SK-N-SH treated with all-trans-retinoic acid at 6 μM for 48 hours (cell line): ENCODE measurements at regions not wholly inside any gene's neighbourhood (a gene's known extent, or its start where the extent isn't known, plus 50 kb on each side); places are given as distances from the start of the nearest gene placed in this dataset.

Experiments used
- ATAC-seq: fragments of 200-7000 bp; cut with Tn5 transposase; 3 replicates; pipeline ENCODE4 v1.9.1; 2020; ENCODE audit warnings: mild to moderate bottlenecking, moderate library complexity
- ARNTL ChIP-seq: fragments of 450-650 bp; formaldehyde crosslinking; IDR thresholded peaks from 2 replicates; pipeline ENCODE4 v1.5.0; 2020; ENCODE audit warnings: low read depth, mild to moderate bottlenecking, moderate library complexity, borderline replicate concordance
- BACH2 ChIP-seq: fragments of 250-450 bp; sonication (Bioruptor Pico); IDR thresholded peaks from 2 replicates; pipeline ENCODE4 v1.9.0; 2021; ENCODE audit warnings: mild to moderate bottlenecking, borderline replicate concordance
- ESRRG ChIP-seq: fragments of 250-450 bp; sonication (Bioruptor Pico); IDR thresholded peaks from 2 replicates; pipeline ENCODE4 v1.6.1; 2021; ENCODE audit warnings: mild to moderate bottlenecking
- GLIS3 ChIP-seq: fragments of 250-450 bp; sonication (Bioruptor Pico); IDR thresholded peaks from 2 replicates; pipeline ENCODE4 v1.5.0; 2020; ENCODE audit warnings: mild to moderate bottlenecking, moderate library complexity
- ISL1 ChIP-seq: fragments of 250-450 bp; sonication (Bioruptor Pico); IDR thresholded peaks from 2 replicates; pipeline ENCODE4 v2.1.2; 2022; ENCODE audit warnings: mild to moderate bottlenecking, moderate library complexity
- OSR1 ChIP-seq: fragments of 250-450 bp; sonication (Bioruptor Pico); IDR thresholded peaks from 2 replicates; pipeline ENCODE4 v1.8.0; 2022; ENCODE audit warnings: moderate library complexity, mild to moderate bottlenecking, inconsistent platforms
- POU6F1 ChIP-seq: fragments of 250-450 bp; sonication (Bioruptor Pico); IDR thresholded peaks from 2 replicates; pipeline ENCODE4 v1.8.0; 2021; ENCODE audit warnings: low read depth, mild to moderate bottlenecking, moderate library complexity, borderline replicate concordance
- PPARA ChIP-seq: fragments of 250-450 bp; sonication (Bioruptor Pico); IDR thresholded peaks from 2 replicates; pipeline ENCODE4 v1.5.0; 2020; ENCODE audit warnings: mild to moderate bottlenecking, borderline replicate concordance
- RARB ChIP-seq: fragments of 250-450 bp; sonication (Bioruptor Pico); IDR thresholded peaks from 2 replicates; pipeline ENCODE4 v1.8.0; 2021; ENCODE audit warnings: mild to moderate bottlenecking, moderate library complexity
- TCF4 ChIP-seq: fragments of 250-450 bp; sonication (Bioruptor Pico); IDR thresholded peaks from 2 replicates; pipeline ENCODE4 v1.8.0; 2021; ENCODE audit warnings: mild to moderate bottlenecking, moderate library complexity, borderline replicate concordance
- ZC3H10 ChIP-seq: fragments of 250-450 bp; sonication (Bioruptor Pico); IDR thresholded peaks from 2 replicates; pipeline ENCODE4 v1.5.1; 2021; ENCODE audit warnings: mild to moderate bottlenecking, moderate library complexity
- ZFP30 ChIP-seq: fragments of 450-650 bp; formaldehyde crosslinking; IDR thresholded peaks from 2 replicates; pipeline ENCODE4 v1.5.0; 2022; ENCODE audit warnings: mild to moderate bottlenecking, moderate library complexity
- ZNF565 ChIP-seq: fragments of 450-650 bp; formaldehyde crosslinking; conservative IDR thresholded peaks from 2 replicates; pipeline ENCODE4 v1.5.0; 2020; ENCODE audit warnings: low read depth, mild to moderate bottlenecking, moderate library complexity
- ZNF70 ChIP-seq: fragments of 450-650 bp; formaldehyde crosslinking; IDR thresholded peaks from 2 replicates; pipeline ENCODE4 v1.5.0; 2020; ENCODE audit warnings: mild to moderate bottlenecking, moderate library complexity
- ZNF8 ChIP-seq: fragments of 450-650 bp; formaldehyde crosslinking; IDR thresholded peaks from 2 replicates; pipeline ENCODE4 v1.5.0; 2020; ENCODE audit warnings: mild to moderate bottlenecking, moderate library complexity
- TF ChIP-seq, protein P1 (sequence below): fragments of 250-450 bp; sonication (Bioruptor Pico); IDR thresholded peaks from 2 replicates; pipeline ENCODE4 v1.5.0; 2020; ENCODE audit warnings: mild to moderate bottlenecking, moderate library complexity
- TF ChIP-seq, protein P2 (sequence below): fragments of 250-450 bp; sonication (Bioruptor Pico); IDR thresholded peaks from 2 replicates; pipeline ENCODE4 v1.5.1; 2021; ENCODE audit warnings: mild to moderate bottlenecking, moderate library complexity

DNA sequence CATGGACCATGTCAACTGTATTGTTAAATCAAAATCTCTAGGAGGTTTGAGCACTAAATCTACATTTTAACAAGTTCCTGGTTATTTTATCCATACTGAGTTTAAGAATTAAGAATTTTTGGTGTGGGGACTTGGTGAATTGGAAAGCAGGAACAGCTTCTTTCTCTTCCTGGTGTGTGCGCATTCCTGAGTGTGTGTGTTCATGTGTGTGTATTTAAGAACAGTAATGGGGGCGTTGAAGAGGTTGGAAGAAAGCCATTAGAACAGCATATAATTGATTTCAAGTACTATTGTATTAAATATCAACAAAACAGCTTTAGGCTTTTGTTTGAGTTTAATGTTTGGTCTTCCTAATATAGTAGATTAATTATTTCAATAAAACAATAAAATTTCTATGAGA is 801.3 kb upstream of the ID2 start:
- TF ChIP-seq ARNTL (CRISPR knock-in tag) = no peak
- no peak for TF ChIP-seq ZNF70 (CRISPR knock-in tag)
- TF ChIP-seq PPARA (CRISPR knock-in tag) = no peak
- TF ChIP-seq ZNF565 (CRISPR knock-in tag) = no peak
- TF ChIP-seq, protein P1, sequence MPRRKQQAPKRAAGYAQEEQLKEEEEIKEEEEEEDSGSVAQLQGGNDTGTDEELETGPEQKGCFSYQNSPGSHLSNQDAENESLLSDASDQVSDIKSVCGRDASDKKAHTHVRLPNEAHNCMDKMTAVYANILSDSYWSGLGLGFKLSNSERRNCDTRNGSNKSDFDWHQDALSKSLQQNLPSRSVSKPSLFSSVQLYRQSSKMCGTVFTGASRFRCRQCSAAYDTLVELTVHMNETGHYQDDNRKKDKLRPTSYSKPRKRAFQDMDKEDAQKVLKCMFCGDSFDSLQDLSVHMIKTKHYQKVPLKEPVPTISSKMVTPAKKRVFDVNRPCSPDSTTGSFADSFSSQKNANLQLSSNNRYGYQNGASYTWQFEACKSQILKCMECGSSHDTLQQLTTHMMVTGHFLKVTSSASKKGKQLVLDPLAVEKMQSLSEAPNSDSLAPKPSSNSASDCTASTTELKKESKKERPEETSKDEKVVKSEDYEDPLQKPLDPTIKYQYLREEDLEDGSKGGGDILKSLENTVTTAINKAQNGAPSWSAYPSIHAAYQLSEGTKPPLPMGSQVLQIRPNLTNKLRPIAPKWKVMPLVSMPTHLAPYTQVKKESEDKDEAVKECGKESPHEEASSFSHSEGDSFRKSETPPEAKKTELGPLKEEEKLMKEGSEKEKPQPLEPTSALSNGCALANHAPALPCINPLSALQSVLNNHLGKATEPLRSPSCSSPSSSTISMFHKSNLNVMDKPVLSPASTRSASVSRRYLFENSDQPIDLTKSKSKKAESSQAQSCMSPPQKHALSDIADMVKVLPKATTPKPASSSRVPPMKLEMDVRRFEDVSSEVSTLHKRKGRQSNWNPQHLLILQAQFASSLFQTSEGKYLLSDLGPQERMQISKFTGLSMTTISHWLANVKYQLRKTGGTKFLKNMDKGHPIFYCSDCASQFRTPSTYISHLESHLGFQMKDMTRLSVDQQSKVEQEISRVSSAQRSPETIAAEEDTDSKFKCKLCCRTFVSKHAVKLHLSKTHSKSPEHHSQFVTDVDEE (CRISPR knock-in tag) = no peak
- no peak for TF ChIP-seq RARB (CRISPR knock-in tag)
- TF ChIP-seq, all 23 proteins: peak for 0
- no peak for ATAC-seq

GRCh38 chr2:7881063-7881462 is 800.8 kb upstream of the ID2 start:
- no peak for TF ChIP-seq ZNF70 (CRISPR knock-in tag)
- no peak for TF ChIP-seq BACH2 (CRISPR knock-in tag)
- TF ChIP-seq, protein P1 (CRISPR knock-in tag) = no peak
- TF ChIP-seq RARB (CRISPR knock-in tag) = no peak
- TF ChIP-seq ISL1 (CRISPR knock-in tag) = no peak
- no peak for TF ChIP-seq ARNTL (CRISPR knock-in tag)
- peak; percentile 70 for ATAC-seq

DNA sequence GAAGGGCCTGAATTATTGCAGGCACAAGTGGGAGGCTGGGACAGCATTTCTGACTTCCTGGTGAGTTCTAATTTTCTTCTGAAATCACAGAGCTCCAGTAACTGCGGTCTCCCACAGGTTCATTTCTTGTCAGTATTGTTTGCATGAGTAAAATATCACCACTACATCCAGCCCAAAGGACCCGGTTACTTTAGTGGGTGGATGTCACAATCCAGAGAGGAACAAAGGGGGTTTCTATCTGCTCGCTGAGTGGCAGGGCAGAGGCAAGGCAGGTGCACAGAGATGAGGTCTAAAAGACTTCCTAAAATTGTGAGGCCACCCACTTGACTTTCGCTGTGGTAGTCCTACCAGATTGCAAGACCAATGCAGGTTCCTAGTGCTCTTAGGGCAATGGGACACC is 800.4 kb upstream of the ID2 start:
- TF ChIP-seq TCF4 (CRISPR knock-in tag) = no peak
- TF ChIP-seq, protein P1 (CRISPR knock-in tag) = no peak
- TF ChIP-seq RARB (CRISPR knock-in tag) = no peak
- no peak for TF ChIP-seq ARNTL (CRISPR knock-in tag)
- TF ChIP-seq ZFP30 (CRISPR knock-in tag) = no peak
- no peak for TF ChIP-seq ZNF70 (CRISPR knock-in tag)
- TF ChIP-seq, protein P2, sequence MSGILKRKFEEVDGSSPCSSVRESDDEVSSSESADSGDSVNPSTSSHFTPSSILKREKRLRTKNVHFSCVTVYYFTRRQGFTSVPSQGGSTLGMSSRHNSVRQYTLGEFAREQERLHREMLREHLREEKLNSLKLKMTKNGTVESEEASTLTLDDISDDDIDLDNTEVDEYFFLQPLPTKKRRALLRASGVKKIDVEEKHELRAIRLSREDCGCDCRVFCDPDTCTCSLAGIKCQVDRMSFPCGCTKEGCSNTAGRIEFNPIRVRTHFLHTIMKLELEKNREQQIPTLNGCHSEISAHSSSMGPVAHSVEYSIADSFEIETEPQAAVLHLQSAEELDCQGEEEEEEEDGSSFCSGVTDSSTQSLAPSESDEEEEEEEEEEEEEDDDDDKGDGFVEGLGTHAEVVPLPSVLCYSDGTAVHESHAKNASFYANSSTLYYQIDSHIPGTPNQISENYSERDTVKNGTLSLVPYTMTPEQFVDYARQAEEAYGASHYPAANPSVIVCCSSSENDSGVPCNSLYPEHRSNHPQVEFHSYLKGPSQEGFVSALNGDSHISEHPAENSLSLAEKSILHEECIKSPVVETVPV = no peak
- no peak for TF ChIP-seq GLIS3 (CRISPR knock-in tag)
- no peak for TF ChIP-seq OSR1 (CRISPR knock-in tag)
- TF ChIP-seq ZC3H10 (CRISPR knock-in tag) = no peak
- TF ChIP-seq ZNF565 (CRISPR knock-in tag) = no peak
- TF ChIP-seq ESRRG (CRISPR knock-in tag) = no peak
- TF ChIP-seq BACH2 (CRISPR knock-in tag) = no peak
- no peak for ATAC-seq

DNA sequence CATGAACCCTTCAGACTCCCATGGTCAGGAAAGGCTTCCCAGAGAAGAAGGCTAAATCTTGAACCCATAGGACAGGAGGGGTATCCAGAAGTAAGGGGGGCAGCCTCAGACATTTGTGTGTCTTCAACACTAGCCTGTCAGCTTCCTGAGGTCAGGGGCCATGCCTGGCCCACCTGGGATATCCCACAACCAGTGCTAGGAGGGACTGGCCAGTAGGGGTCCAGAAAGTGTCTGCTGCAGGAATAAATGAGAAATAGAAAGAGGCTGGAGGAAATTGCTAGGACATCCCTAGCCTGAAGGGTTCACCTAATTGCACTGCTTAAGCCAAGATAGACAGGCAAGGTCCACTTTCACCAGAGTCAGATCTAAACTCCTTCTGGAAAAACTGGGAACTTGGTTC is 799.6 kb upstream of the ID2 start:
- no peak for ATAC-seq
- TF ChIP-seq ZFP30 (CRISPR knock-in tag) (no peak), BACH2 (CRISPR knock-in tag) (no peak), ZNF565 (CRISPR knock-in tag) (no peak), RARB (CRISPR knock-in tag) (no peak), POU6F1 (CRISPR knock-in tag) (no peak), OSR1 (CRISPR knock-in tag) (no peak), ZNF8 (CRISPR knock-in tag) (no peak), GLIS3 (CRISPR knock-in tag) (no peak)
- TF ChIP-seq, protein P1 (CRISPR knock-in tag) = no peak
- TF ChIP-seq, protein P2 = no peak
